ENCODE measurements at regions not wholly inside any gene's neighbourhood (a gene's known extent, or its start where the extent isn't known, plus 50 kb on each side); places are given as distances from the start of the nearest gene placed in this dataset.

DNA sequence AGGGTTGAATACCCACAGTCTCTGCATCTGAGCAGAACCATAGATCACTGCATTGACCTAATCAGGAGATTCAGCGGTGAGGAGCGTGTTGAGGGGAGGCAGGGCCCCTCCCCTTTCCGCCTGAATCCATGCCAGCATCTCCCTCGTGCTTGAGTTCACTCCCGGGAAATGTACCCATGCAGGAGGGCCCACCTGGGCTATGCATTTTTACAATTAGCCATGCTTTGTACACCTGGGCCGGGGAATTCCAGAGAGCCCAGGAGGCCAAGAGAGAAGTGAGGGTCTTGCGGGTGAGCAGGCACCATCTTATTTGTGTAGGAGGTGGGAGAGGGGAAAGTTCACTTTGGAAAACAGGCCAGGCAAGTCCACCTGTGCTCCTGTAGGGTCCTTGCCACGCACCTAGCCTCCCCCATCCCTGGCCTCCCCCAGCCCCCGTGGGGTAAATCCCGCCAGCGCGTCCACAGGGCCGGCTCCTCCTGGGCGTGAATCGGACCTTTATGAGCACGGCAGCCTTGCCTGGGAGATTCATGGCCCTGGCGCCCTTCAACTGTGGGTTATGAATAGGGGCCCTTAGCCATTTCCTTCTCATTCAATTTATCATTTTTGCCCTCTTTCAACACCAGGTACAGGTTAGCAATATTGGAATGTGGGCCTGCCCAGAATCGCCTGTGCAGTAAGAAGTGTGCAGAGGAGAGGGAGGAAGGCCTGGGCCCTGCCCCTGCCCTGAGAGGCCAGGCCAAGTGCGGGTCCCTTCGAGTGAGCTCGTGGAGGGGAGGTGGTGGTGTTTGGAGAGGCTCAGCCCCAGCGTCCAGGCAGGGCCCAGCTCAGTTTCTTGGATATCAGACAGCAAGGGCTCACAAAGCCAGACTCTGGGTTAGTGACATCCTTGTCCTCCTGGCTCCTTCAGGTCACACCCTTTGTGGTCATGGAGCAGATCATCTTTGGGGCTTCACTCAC lies 84.4 kb upstream of the ACTRT2 start:
- no peaks in the 10 kb centered on the region for H3K36me3 ChIP-seq (ENCODE audit: insufficient read depth, low read length)
- H3K4me1 ChIP-seq (ENCODE audit: insufficient read depth, low read length) = no peaks in the 10 kb centered on the region
- WGBS = 82% methylated on average over 22 of the region's 22 CpGs
- no peaks in the 10 kb centered on the region for H3K27me3 ChIP-seq (ENCODE audit: insufficient read depth, low read length)
- H3K9me3 ChIP-seq (ENCODE audit: insufficient read depth, low read depth, low read length) = peaks cover 93% of the 10 kb centered on the region
- no peak overlapping the region for H3K4me3 ChIP-seq (ENCODE audit: low read length)
- no peak overlapping the region for H3K27ac ChIP-seq (ENCODE audit: low read depth, low read length)
- H3K9ac ChIP-seq (ENCODE audit: low read depth, low read length) = no peak overlapping the region

DNA sequence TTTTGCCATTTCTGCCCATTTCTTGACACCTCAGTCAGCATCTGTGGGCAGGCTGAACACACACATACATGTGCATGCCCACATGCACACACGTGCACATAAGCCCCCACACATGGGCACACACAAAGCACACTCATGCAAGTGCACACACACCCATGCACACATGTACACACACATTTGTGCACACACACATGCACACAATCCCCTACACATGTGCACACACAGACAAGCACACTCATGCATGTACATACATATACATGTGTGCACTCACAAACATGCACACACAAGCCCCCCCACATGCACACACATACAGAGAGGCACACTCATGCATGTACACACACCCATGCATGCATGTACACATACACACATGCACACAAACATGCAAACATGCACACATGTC lies 83.5 kb upstream of the ACTRT2 start:
- Histone ChIP-seq H3K9ac (ENCODE audit: low read depth, low read length) (no peak overlapping the region), H3K27me3 (ENCODE audit: insufficient read depth, low read length) (no peaks in the 10 kb centered on the region), H3K27ac (ENCODE audit: low read depth, low read length) (no peak overlapping the region), H3K4me1 (ENCODE audit: insufficient read depth, low read length) (no peaks in the 10 kb centered on the region), H3K9me3 (ENCODE audit: insufficient read depth, low read depth, low read length) (peaks cover 93% of the 10 kb centered on the region), H3K4me3 (ENCODE audit: low read length) (no peak overlapping the region), H3K36me3 (ENCODE audit: insufficient read depth, low read length) (no peaks in the 10 kb centered on the region)
- 29% methylated on average over 1 of the region's 1 CpG for WGBS

DNA sequence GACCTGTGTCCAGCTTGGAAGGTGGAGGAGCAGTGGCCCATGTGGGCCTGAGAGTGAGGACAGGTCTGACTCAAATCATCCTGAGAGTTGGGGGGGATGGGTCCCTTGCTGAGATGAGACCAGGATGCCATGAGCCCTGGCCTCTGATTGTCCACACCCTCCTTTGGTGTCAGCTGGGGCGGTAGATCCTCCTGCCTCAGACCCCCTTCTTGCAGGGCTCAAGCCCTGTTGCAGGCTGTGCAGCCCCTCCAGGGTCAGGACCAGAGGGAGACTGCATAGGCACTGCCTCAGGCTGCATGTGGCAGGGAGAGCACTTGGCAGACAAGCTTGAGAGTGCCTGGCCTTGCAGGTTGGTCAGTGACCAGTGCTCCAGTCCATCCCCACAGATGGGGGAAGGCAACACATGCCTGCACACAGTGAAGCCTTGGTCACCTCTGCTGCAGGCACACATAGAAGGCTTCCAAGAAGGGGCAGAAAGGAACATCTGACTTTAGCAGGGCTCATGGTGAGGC lies 82.2 kb upstream of the ACTRT2 start:
- no peak overlapping the region for H3K9ac ChIP-seq (ENCODE audit: low read depth, low read length)
- H3K36me3 ChIP-seq (ENCODE audit: insufficient read depth, low read length) = no peaks in the 10 kb centered on the region
- H3K27me3 ChIP-seq (ENCODE audit: insufficient read depth, low read length) = no peaks in the 10 kb centered on the region
- no peak overlapping the region for H3K27ac ChIP-seq (ENCODE audit: low read depth, low read length)
- H3K4me3 ChIP-seq (ENCODE audit: low read length) = no peak overlapping the region
- H3K9me3 ChIP-seq (ENCODE audit: insufficient read depth, low read depth, low read length) = peaks cover 93% of the 10 kb centered on the region
- 48% methylated on average over 1 of the region's 1 CpG for WGBS
- H3K4me1 ChIP-seq (ENCODE audit: insufficient read depth, low read length) = no peaks in the 10 kb centered on the region

DNA sequence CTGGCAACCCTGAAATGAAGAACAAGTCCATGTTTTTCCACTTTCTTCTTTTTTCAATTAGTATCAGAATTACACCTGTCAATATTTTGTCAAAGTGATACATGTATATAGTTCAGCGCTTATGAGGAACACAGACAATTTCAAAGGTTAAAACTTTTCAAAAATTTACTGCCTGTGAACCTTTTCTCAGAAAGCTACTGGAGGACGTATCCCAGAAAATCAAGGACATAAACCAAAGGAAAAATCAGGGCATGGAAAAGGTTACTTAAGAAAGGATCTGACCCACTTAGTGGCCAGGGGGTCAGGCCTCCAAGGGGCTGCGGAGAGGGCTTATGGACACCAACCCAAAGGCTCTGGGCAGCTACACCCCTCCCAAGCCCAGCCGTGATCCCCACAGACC lies 81.1 kb upstream of the ACTRT2 start:
- Histone ChIP-seq H3K9ac (ENCODE audit: low read depth, low read length) (no peak overlapping the region), H3K27me3 (ENCODE audit: insufficient read depth, low read length) (no peaks in the 10 kb centered on the region), H3K4me1 (ENCODE audit: insufficient read depth, low read length) (no peaks in the 10 kb centered on the region), H3K27ac (ENCODE audit: low read depth, low read length) (no peak overlapping the region), H3K9me3 (ENCODE audit: insufficient read depth, low read depth, low read length) (peaks cover 93% of the 10 kb centered on the region), H3K36me3 (ENCODE audit: insufficient read depth, low read length) (no peaks in the 10 kb centered on the region), H3K4me3 (ENCODE audit: low read length) (no peak overlapping the region)
- WGBS = 66% methylated on average over 4 of the region's 4 CpGs

DNA sequence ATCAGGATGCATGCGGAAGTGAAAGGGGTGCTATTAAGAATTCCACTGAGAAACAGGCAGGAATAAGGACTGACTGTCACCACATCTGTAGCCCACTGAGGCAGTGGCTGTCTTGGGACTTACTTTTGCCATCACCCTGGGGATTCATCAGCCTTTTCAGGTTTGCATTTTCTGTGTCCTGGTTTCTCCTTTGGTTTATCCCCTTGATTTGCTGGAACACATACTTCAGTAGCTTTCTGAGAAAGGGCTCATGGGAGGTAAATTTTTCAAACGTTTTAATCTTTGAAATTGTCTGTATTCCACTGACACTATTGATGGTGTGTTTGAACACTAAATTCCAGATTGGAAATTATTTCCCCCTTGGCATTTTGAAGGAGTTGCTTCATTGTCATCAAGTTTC lies 80.2 kb upstream of the ACTRT2 start:
- WGBS = 53% methylated on average over 2 of the region's 2 CpGs
- H3K27ac ChIP-seq (ENCODE audit: low read depth, low read length) = no peak overlapping the region
- peaks cover 91% of the 10 kb centered on the region for H3K9me3 ChIP-seq (ENCODE audit: insufficient read depth, low read depth, low read length)
- H3K9ac ChIP-seq (ENCODE audit: low read depth, low read length) = no peak overlapping the region
- H3K27me3 ChIP-seq (ENCODE audit: insufficient read depth, low read length) = no peaks in the 10 kb centered on the region
- H3K4me3 ChIP-seq (ENCODE audit: low read length) = no peak overlapping the region
- H3K4me1 ChIP-seq (ENCODE audit: insufficient read depth, low read length) = no peaks in the 10 kb centered on the region
- H3K36me3 ChIP-seq (ENCODE audit: insufficient read depth, low read length) = no peaks in the 10 kb centered on the region

DNA sequence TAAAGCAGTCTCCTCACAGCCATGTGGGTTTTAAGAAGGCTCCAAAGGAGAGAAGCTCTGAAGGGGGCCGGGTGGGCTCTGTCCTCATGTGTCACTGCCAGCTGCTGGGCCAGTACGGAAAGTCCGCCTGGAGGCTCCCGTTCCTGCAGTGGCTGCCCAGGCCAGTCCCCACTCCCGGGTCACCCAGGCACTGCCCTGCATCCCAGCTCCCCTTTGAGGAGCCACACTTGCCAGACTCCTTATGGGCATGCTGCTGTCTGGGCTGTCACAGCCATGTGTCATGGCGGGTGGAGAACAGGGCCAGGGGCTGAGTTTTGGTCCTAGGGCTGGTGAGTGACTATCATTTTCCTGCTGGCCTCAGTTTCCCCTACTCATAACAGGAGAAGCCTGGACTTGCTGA lies 79.4 kb upstream of the ACTRT2 start:
- Histone ChIP-seq H3K9ac (ENCODE audit: low read depth, low read length) (no peak overlapping the region), H3K4me3 (ENCODE audit: low read length) (no peak overlapping the region), H3K9me3 (ENCODE audit: insufficient read depth, low read depth, low read length) (peaks cover 91% of the 10 kb centered on the region), H3K36me3 (ENCODE audit: insufficient read depth, low read length) (no peaks in the 10 kb centered on the region), H3K27ac (ENCODE audit: low read depth, low read length) (no peak overlapping the region), H3K27me3 (ENCODE audit: insufficient read depth, low read length) (no peaks in the 10 kb centered on the region), H3K4me1 (ENCODE audit: insufficient read depth, low read length) (no peaks in the 10 kb centered on the region)
- WGBS = 88% methylated on average over 6 of the region's 6 CpGs

DNA sequence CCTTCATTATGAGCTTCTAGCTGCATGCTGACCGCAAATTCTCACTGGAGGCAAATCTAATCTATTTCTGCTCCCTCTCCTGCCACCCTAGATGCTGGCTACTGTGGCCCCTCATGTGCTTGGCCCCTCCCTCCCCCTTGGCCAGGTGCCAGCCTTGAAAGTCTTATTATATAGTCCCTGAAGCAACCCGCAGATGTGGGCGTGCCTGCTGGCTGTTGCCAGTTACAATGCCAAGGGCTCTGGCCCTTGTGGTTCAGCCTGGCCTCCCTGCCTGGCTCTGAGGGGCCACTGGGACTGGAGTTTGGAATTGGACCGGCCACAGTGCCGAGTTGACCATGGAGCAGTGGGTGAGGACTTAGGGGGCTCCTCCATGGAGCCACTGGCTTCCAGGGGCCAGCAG lies 78.9 kb upstream of the ACTRT2 start:
- Histone ChIP-seq H3K27ac (ENCODE audit: low read depth, low read length) (no peak overlapping the region), H3K4me1 (ENCODE audit: insufficient read depth, low read length) (no peaks in the 10 kb centered on the region), H3K4me3 (ENCODE audit: low read length) (no peak overlapping the region), H3K27me3 (ENCODE audit: insufficient read depth, low read length) (no peaks in the 10 kb centered on the region), H3K9ac (ENCODE audit: low read depth, low read length) (no peak overlapping the region), H3K9me3 (ENCODE audit: insufficient read depth, low read depth, low read length) (peaks cover 90% of the 10 kb centered on the region), H3K36me3 (ENCODE audit: insufficient read depth, low read length) (no peaks in the 10 kb centered on the region)
- WGBS = 80% methylated on average over 5 of the region's 5 CpGs

DNA sequence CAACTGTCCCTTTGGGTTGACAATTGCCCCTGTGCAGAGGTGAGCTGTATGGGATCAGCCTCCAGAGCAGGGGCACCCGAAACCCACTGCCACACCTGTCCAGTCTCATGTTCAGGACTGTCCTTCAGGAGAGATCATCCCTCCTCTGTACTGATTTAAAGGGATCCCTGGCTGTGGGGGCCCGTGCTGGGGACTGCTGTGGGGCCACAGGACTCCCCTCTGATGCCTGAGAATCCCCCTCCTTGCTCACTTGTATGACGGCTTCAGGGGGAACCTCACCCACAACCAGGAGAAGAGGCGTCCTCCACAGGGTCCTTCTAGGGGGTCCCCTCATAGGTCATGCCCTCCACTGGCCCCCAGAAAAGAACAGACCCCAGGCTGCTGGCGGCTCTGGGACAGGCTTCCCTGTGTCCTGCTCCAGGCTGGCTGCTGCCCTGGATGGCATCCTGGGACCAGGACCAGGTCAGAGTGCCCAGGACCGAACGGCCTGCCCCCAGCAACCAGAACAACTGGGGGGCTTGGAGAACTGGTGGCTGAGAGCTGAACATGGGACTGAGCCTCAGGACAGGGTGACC lies 77.5 kb upstream of the ACTRT2 start:
- no peak overlapping the region for H3K27ac ChIP-seq (ENCODE audit: low read depth, low read length)
- H3K4me1 ChIP-seq (ENCODE audit: insufficient read depth, low read length) = no peaks in the 10 kb centered on the region
- H3K36me3 ChIP-seq (ENCODE audit: insufficient read depth, low read length) = no peaks in the 10 kb centered on the region
- peaks cover 85% of the 10 kb centered on the region for H3K9me3 ChIP-seq (ENCODE audit: insufficient read depth, low read depth, low read length)
- H3K9ac ChIP-seq (ENCODE audit: low read depth, low read length) = no peak overlapping the region
- 81% methylated on average over 7 of the region's 7 CpGs for WGBS
- H3K27me3 ChIP-seq (ENCODE audit: insufficient read depth, low read length) = no peaks in the 10 kb centered on the region
- H3K4me3 ChIP-seq (ENCODE audit: low read length) = no peak overlapping the region

DNA sequence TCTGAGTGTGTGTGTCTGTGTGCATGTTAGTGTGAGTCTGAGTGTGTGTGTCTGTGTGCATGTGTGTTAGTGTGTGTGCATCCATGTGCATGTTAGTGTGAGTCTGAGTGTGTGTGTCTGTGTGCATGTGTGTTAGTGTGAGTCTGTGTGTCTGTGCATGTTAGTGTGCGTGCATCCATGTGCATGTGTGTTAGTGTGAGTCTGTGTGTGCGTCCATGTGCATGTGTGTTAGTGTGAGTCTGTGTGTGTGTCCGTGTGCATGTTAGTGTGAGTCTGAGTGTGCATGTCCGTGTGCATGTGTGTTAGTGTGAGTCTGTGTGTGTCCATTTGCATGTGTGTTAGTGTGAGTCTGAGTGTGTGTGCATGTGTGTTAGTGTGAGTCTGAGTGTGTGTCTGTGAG lies 76.6 kb upstream of the ACTRT2 start:
- peaks cover 82% of the 10 kb centered on the region for H3K9me3 ChIP-seq (ENCODE audit: insufficient read depth, low read depth, low read length)
- WGBS = 88% methylated on average over 4 of the region's 4 CpGs

DNA sequence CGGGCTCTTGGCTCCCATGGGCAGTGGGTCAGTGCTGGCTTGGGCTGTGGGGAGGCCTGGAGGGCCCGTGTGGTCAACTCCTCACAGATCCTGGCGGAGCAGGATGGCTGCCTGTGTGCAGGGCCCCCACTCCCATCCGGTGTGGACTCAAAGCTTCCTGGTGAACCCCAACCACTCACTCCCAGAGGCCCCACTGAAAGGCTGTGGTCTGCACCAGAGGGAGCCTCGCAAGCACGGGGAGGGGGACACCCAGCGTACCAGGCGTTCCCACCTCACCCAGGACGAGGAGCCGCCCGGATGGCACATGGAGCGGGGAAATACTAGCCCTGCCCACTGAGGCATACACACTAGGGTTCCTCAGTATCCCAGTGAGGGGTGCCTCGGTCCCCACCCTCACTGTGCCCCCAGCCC lies 75.4 kb upstream of the ACTRT2 start:
- H3K27me3 ChIP-seq (ENCODE audit: insufficient read depth, low read length) = no peaks in the 10 kb centered on the region
- no peaks in the 10 kb centered on the region for H3K36me3 ChIP-seq (ENCODE audit: insufficient read depth, low read length)
- peaks cover 79% of the 10 kb centered on the region for H3K9me3 ChIP-seq (ENCODE audit: insufficient read depth, low read depth, low read length)
- no peak overlapping the region for H3K27ac ChIP-seq (ENCODE audit: low read depth, low read length)
- H3K9ac ChIP-seq (ENCODE audit: low read depth, low read length) = no peak overlapping the region
- no peak overlapping the region for H3K4me3 ChIP-seq (ENCODE audit: low read length)
- H3K4me1 ChIP-seq (ENCODE audit: insufficient read depth, low read length) = no peaks in the 10 kb centered on the region
- 88% methylated on average over 13 of the region's 13 CpGs for WGBS

More for the DNA sequence above, 76.6 kb upstream of the ACTRT2 start:
- H3K27ac ChIP-seq (ENCODE audit: low read depth, low read length) = no peak overlapping the region
- no peak overlapping the region for H3K4me3 ChIP-seq (ENCODE audit: low read length)
- no peaks in the 10 kb centered on the region for H3K4me1 ChIP-seq (ENCODE audit: insufficient read depth, low read length)
- no peak overlapping the region for H3K9ac ChIP-seq (ENCODE audit: low read depth, low read length)
- no peaks in the 10 kb centered on the region for H3K27me3 ChIP-seq (ENCODE audit: insufficient read depth, low read length)
- H3K36me3 ChIP-seq (ENCODE audit: insufficient read depth, low read length) = no peaks in the 10 kb centered on the region

DNA sequence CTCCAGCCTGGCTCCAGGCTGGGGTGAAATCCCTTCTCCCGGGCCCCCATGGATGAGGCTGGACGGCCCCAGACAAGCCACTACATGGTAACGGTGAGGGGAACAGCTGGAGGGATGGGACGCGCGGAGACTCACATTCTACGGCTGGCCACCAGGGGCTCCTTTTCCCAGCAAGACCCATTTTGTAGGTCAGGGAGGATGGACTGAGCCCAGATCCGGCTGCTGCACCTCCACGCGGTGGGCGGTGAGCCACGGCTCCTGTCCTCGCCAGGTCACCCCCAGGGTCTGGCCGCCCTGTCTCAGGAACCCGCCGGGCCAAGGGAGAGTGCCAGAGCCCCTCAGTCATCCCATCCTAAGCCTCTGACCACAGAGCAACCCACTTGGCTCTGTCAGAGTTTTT lies 75.0 kb upstream of the ACTRT2 start:
- no peaks in the 10 kb centered on the region for H3K36me3 ChIP-seq (ENCODE audit: insufficient read depth, low read length)
- no peak overlapping the region for H3K4me3 ChIP-seq (ENCODE audit: low read length)
- WGBS = 87% methylated on average over 16 of the region's 16 CpGs
- no peaks in the 10 kb centered on the region for H3K27me3 ChIP-seq (ENCODE audit: insufficient read depth, low read length)
- no peaks in the 10 kb centered on the region for H3K4me1 ChIP-seq (ENCODE audit: insufficient read depth, low read length)
- peaks cover 79% of the 10 kb centered on the region for H3K9me3 ChIP-seq (ENCODE audit: insufficient read depth, low read depth, low read length)
- no peak overlapping the region for H3K27ac ChIP-seq (ENCODE audit: low read depth, low read length)
- H3K9ac ChIP-seq (ENCODE audit: low read depth, low read length) = no peak overlapping the region

Data from HUES64 (cell line).